PC-3 (cell line): ENCODE measurements at regions not wholly inside any gene's neighbourhood (a gene's known extent, or its start where the extent isn't known, plus 50 kb on each side); places are given as distances from the start of the nearest gene placed in this dataset.
"Not testable (repeated sequence)": the region's sequence is repeated elsewhere in the genome, so short reads cannot be mapped to it uniquely, and the experiment has no call there.

Experiments
- ATAC-seq: fragments of 200-7000 bp; cut with Tn5 transposase; 2 replicates; pipeline ENCODE4 v1.9.1; 2020; ENCODE audit warnings: mild to moderate bottlenecking, moderate library complexity
- BruUV-seq: library from RNA; stranded (reverse); fragments of 400-500 nt; replicated peaks from 2 replicates; lab custom pipeline; 2021; lab: Mats Ljungman, UMichigan
- CTCF ChIA-PET: fragments of 300-600 bp; sonication (Branson Sonifier 250); formaldehyde crosslinking; loops from one replicate; lab custom pipeline; 2022; ENCODE audit warnings: antibody characterized with exemption; lab: Charles Lee
- POLR2A ChIA-PET: fragments of 300-600 bp; sonication (Branson Sonifier 250); formaldehyde crosslinking; loops from one replicate; lab custom pipeline; 2022; ENCODE audit warnings: antibody characterized with exemption; ENCODE audit not compliant: unreplicated experiment; lab: Charles Lee
- DNase-seq: peaks from one replicate; pipeline ENCODE4 v3.0.0-alpha.2; 2015
- H2AFZ ChIP-seq: fragments of 300-600 bp; sonication (generic); 2 replicates; pipeline ENCODE4 v1.6.0; 2016; ENCODE audit warnings: antibody characterized with exemption, low read length
- H3F3A ChIP-seq: fragments of 300-600 bp; sonication (generic); one replicate; pipeline ENCODE4 v1.6.0; 2017; ENCODE audit warnings: antibody characterized with exemption, low read length, control low read depth, mild to moderate bottlenecking; ENCODE audit not compliant: unreplicated experiment
- H3K27ac ChIP-seq: fragments of 300-600 bp; sonication (generic); 2 replicates; pipeline ENCODE4 v1.5.1; 2016; ENCODE audit warnings: mild to moderate bottlenecking, low read length
- H3K27me3 ChIP-seq: fragments of 300-600 bp; sonication (generic); 2 replicates; pipeline ENCODE4 v1.6.1; 2016; ENCODE audit warnings: low read length, mixed read lengths
- H3K36me3 ChIP-seq: fragments of 300-600 bp; sonication (generic); 2 replicates; pipeline ENCODE4 v1.6.1; 2016; ENCODE audit warnings: low read depth, mixed run types, low read length, mixed read lengths
- H3K4me1 ChIP-seq: fragments of 300-600 bp; sonication (generic); 2 replicates; pipeline ENCODE4 v1.5.1; 2016; ENCODE audit warnings: low read length; ENCODE audit not compliant: insufficient read depth
- H3K4me2 ChIP-seq: fragments of 300-600 bp; sonication (generic); 2 replicates; pipeline ENCODE4 v1.6.0; 2016; ENCODE audit warnings: low read length
- H3K4me3 ChIP-seq: fragments of 300-600 bp; sonication (generic); 2 replicates; pipeline ENCODE4 v1.5.1; 2016; ENCODE audit warnings: mild to moderate bottlenecking, low read length, mixed read lengths
- H3K79me2 ChIP-seq: fragments of 300-600 bp; sonication (generic); 2 replicates; pipeline ENCODE4 v1.6.1; 2017; ENCODE audit warnings: low read length, mixed read lengths
- H3K9ac ChIP-seq: fragments of 300-600 bp; sonication (generic); 2 replicates; pipeline ENCODE4 v1.6.0; 2016; ENCODE audit warnings: mild to moderate bottlenecking, low read length
- H3K9me2 ChIP-seq: fragments of 300-600 bp; sonication (generic); replicated peaks from 2 replicates; pipeline ENCODE4 v1.6.1; 2016; ENCODE audit warnings: mixed run types, low read length, mixed read lengths
- H3K9me3 ChIP-seq: fragments of 300-600 bp; sonication (generic); 2 replicates; pipeline ENCODE4 v1.6.1; 2016; ENCODE audit warnings: low read length, mixed read lengths
- H4K20me1 ChIP-seq: fragments of 300-600 bp; sonication (generic); 2 replicates; pipeline ENCODE4 v1.6.1; 2016; ENCODE audit warnings: low read length, mixed read lengths
- CTCF ChIP-seq: fragments of 300-600 bp; sonication (generic); conservative IDR thresholded peaks from 2 replicates; pipeline ENCODE4 v1.5.1; 2017; ENCODE audit warnings: antibody characterized with exemption, low read depth, mild to moderate bottlenecking, low read length
- EZH2 ChIP-seq: fragments of 300-600 bp; sonication (generic); IDR thresholded peaks from one replicate; pipeline ENCODE4 v1.6.1; 2017; ENCODE audit warnings: antibody characterized with exemption, mild to moderate bottlenecking, low read length; ENCODE audit not compliant: unreplicated experiment
- EZH2phosphoT487 ChIP-seq: fragments of 300-600 bp; sonication (generic); IDR thresholded peaks from 2 replicates; pipeline ENCODE4 v1.6.1; 2018; ENCODE audit warnings: mild to moderate bottlenecking, antibody characterized with exemption, low read length, borderline replicate concordance
- intact Hi-C: fragments of 100-400 bp; cut with micrococcal nuclease; formaldehyde crosslinking; loops from 2 replicates; pipeline ENCODE4 v1.9.0; 2023

- intact Hi-C loops = no loop called here
- H3K79me2 ChIP-seq = no peaks in the 10 kb centered on the region
- H3K9ac ChIP-seq = no peak overlapping the region
- H3F3A ChIP-seq = no peaks in the 10 kb centered on the region
- no peak for TF ChIP-seq EZH2
- TF ChIP-seq EZH2phosphoT487 = no peak
- H3K27me3 ChIP-seq = no peaks in the 10 kb centered on the region
- ATAC-seq (no peak), DNase-seq (no peak)
- H3K9me2 ChIP-seq = no peaks in the 10 kb centered on the region
- no TSS peak for BruUV-seq
- H3K9me3 ChIP-seq = no peaks in the 10 kb centered on the region
- CTCF ChIA-PET = no interaction called here
- H3K36me3 ChIP-seq = no peaks in the 10 kb centered on the region
- no peaks in the 10 kb centered on the region for H4K20me1 ChIP-seq
- no peak overlapping the region for H3K4me2 ChIP-seq
- H3K27ac ChIP-seq = no peak overlapping the region
- H3K4me3 ChIP-seq = no peak overlapping the region
- no peak overlapping the region for H2AFZ ChIP-seq
- POLR2A ChIA-PET = no interaction called here
- peaks cover 4% of the 10 kb centered on the region; the same call in 1 of the 2 replicates for H3K4me1 ChIP-seq
Measured at GRCh38 chr11:33948494-33948893, 56.6 kb upstream of the LMO2 start.

- H3K27ac ChIP-seq, DNase-seq, H3K9ac ChIP-seq, H3K4me2 ChIP-seq, H3K9me3 ChIP-seq, H4K20me1 ChIP-seq, H3K9me2 ChIP-seq, intact Hi-C loops, BruUV-seq, H3F3A ChIP-seq, CTCF ChIA-PET, H3K36me3 ChIP-seq, H3K79me2 ChIP-seq, H3K4me3 ChIP-seq, H2AFZ ChIP-seq, ATAC-seq, H3K4me1 ChIP-seq, H3K27me3 ChIP-seq: not testable (repeated sequence)
- POLR2A ChIA-PET = interaction anchor here (0.6 kb wide), 1 partner anchor 417 kb away, joined by 5 read pairs; no protein-coding TSS in a partner anchor
Measured at GRCh38 chr11:33947918-33948317, 56.0 kb upstream of the LMO2 start.

- BruUV-seq = no TSS peak
- Histone ChIP-seq H3F3A (no peaks in the 10 kb centered on the region), H3K4me1 (peaks cover 10% of the 10 kb centered on the region; the same call in 1 of the 2 replicates), H3K27ac (no peak overlapping the region), H3K4me3 (no peak overlapping the region), H3K79me2 (no peaks in the 10 kb centered on the region), H3K36me3 (no peaks in the 10 kb centered on the region), H3K27me3 (no peaks in the 10 kb centered on the region), H3K9me2 (no peaks in the 10 kb centered on the region), H2AFZ (no peak overlapping the region), H3K9me3 (no peaks in the 10 kb centered on the region), H3K9ac (no peak overlapping the region), H4K20me1 (no peaks in the 10 kb centered on the region), H3K4me2 (no peak overlapping the region)
- ChIA-PET CTCF (no interaction called here), POLR2A (no interaction called here)
- intact Hi-C loops = no loop called here
- ATAC-seq (no peak), DNase-seq (no peak)
- TF ChIP-seq EZH2 = no peak
Measured at GRCh38 chr11:33946930-33947329, 55.1 kb upstream of the LMO2 start.

- H3K9ac ChIP-seq = no peak overlapping the region
- no peak for DNase-seq
- TF ChIP-seq CTCF = no peak
- no peak for TF ChIP-seq EZH2
- no peak for TF ChIP-seq EZH2phosphoT487
- intact Hi-C loops = no loop called here
- CTCF ChIA-PET = no interaction called here
- no peaks in the 10 kb centered on the region for H4K20me1 ChIP-seq
- POLR2A ChIA-PET = interaction anchor here (0.6 to 0.7 kb wide), 2 partner anchors 35 to 190 kb away, joined by 3 to 4 read pairs; no protein-coding TSS in a partner anchor
- H3K9me2 ChIP-seq = no peaks in the 10 kb centered on the region
- H3F3A ChIP-seq = no peaks in the 10 kb centered on the region
- ATAC-seq = no peak
- no peaks in the 10 kb centered on the region for H3K27me3 ChIP-seq
- BruUV-seq = no TSS peak
- no peak overlapping the region for H3K27ac ChIP-seq
- no peaks in the 10 kb centered on the region for H3K36me3 ChIP-seq
- no peak overlapping the region for H3K4me3 ChIP-seq
- H2AFZ ChIP-seq = no peak overlapping the region
- no peak overlapping the region for H3K4me2 ChIP-seq
- peaks cover 10% of the 10 kb centered on the region; the same call in 1 of the 2 replicates for H3K4me1 ChIP-seq
- H3K9me3 ChIP-seq = no peaks in the 10 kb centered on the region
- H3K79me2 ChIP-seq = no peaks in the 10 kb centered on the region
Measured at GRCh38 chr11:33945481-33946268, 53.8 kb upstream of the LMO2 start.
